ENCODE measurements at regions not wholly inside any gene's neighbourhood (a gene's known extent, or its start where the extent isn't known, plus 50 kb on each side); places are given as distances from the start of the nearest gene placed in this dataset.

- no peaks in the 10 kb centered on the region for H3K9me3 ChIP-seq (ENCODE audit: insufficient read depth, low read depth, low read length)
- peaks cover 18% of the 10 kb centered on the region for H3K4me1 ChIP-seq (ENCODE audit: insufficient read depth, low read length)
- no peaks in the 10 kb centered on the region for H3K27me3 ChIP-seq (ENCODE audit: insufficient read depth, low read length)
- H3K4me3 ChIP-seq (ENCODE audit: insufficient read depth, low read depth, low read length), result no peak overlapping the region
- H2AFZ ChIP-seq (ENCODE audit: low read depth, low read length), result peak overlapping the region; percentile 29
- no peaks in the 10 kb centered on the region for H4K20me1 ChIP-seq (ENCODE audit: insufficient read depth, low read length)
- H3K27me3 Mint-ChIP-seq (ENCODE audit: low read depth, unreplicated experiment), result no peaks in the 10 kb centered on the region
- no peak overlapping the region for H3K27ac Mint-ChIP-seq (ENCODE audit: unreplicated experiment)
- H3K36me3 Mint-ChIP-seq (ENCODE audit: low read depth, unreplicated experiment), result no peaks in the 10 kb centered on the region
- no peaks in the 10 kb centered on the region for H3K79me2 ChIP-seq (ENCODE audit: insufficient read depth, low read length)
- H3K36me3 ChIP-seq (ENCODE audit: insufficient read depth, low read length), result no peaks in the 10 kb centered on the region
- H3K4me1 Mint-ChIP-seq (ENCODE audit: low read depth, unreplicated experiment), result peaks cover 15% of the 10 kb centered on the region
- H3K4me2 ChIP-seq (ENCODE audit: low read length), result no peak overlapping the region
- no peak overlapping the region for H3K9ac ChIP-seq (ENCODE audit: low read length)
- no peak for DNase-seq (ENCODE audit: low read depth)
- no peak for TF ChIP-seq EZH2 (IDR thresholded peaks at IDR 0.05; ENCODE audit: insufficient read depth, low read length)
- TF ChIP-seq, protein P1, sequence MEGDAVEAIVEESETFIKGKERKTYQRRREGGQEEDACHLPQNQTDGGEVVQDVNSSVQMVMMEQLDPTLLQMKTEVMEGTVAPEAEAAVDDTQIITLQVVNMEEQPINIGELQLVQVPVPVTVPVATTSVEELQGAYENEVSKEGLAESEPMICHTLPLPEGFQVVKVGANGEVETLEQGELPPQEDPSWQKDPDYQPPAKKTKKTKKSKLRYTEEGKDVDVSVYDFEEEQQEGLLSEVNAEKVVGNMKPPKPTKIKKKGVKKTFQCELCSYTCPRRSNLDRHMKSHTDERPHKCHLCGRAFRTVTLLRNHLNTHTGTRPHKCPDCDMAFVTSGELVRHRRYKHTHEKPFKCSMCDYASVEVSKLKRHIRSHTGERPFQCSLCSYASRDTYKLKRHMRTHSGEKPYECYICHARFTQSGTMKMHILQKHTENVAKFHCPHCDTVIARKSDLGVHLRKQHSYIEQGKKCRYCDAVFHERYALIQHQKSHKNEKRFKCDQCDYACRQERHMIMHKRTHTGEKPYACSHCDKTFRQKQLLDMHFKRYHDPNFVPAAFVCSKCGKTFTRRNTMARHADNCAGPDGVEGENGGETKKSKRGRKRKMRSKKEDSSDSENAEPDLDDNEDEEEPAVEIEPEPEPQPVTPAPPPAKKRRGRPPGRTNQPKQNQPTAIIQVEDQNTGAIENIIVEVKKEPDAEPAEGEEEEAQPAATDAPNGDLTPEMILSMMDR (IDR thresholded peaks at IDR 0.05; ENCODE audit: insufficient read depth, low read depth, low read length), result no peak
- H3K4me3 Mint-ChIP-seq (ENCODE audit: unreplicated experiment), result no peak overlapping the region
- peak overlapping the region; percentile 31 for H3K27ac ChIP-seq (ENCODE audit: low read depth, low read length)
- FAIRE-seq, result no peak
- no peaks in the 10 kb centered on the region for H3K9me3 Mint-ChIP-seq (ENCODE audit: unreplicated experiment)
These were observed 161.5 kb upstream of the CDKN2B start for GRCh38 chr9:22170556-22170955.

- no peaks in the 10 kb centered on the region for H3K27me3 ChIP-seq (ENCODE audit: insufficient read depth, low read length)
- Mint-ChIP-seq H3K27me3 (ENCODE audit: low read depth, unreplicated experiment) (no peaks in the 10 kb centered on the region), H3K4me3 (ENCODE audit: unreplicated experiment) (no peak overlapping the region), H3K9me3 (ENCODE audit: unreplicated experiment) (no peaks in the 10 kb centered on the region), H3K36me3 (ENCODE audit: low read depth, unreplicated experiment) (no peaks in the 10 kb centered on the region), H3K4me1 (ENCODE audit: low read depth, unreplicated experiment) (peaks cover 11% of the 10 kb centered on the region), H3K27ac (ENCODE audit: unreplicated experiment) (no peak overlapping the region)
- H3K27ac ChIP-seq (ENCODE audit: low read depth, low read length), result peak overlapping the region; percentile 31
- H3K4me1 ChIP-seq (ENCODE audit: insufficient read depth, low read length), result peaks cover 18% of the 10 kb centered on the region
- H3K9ac ChIP-seq (ENCODE audit: low read length), result no peak overlapping the region
- H3K4me2 ChIP-seq (ENCODE audit: low read length), result no peak overlapping the region
- no peak for TF ChIP-seq EZH2 (IDR thresholded peaks at IDR 0.05; ENCODE audit: insufficient read depth, low read length)
- TF ChIP-seq, protein P1 (IDR thresholded peaks at IDR 0.05; ENCODE audit: insufficient read depth, low read depth, low read length), result no peak
- no peaks in the 10 kb centered on the region for H4K20me1 ChIP-seq (ENCODE audit: insufficient read depth, low read length)
- peak; percentile 34 for FAIRE-seq
- H3K36me3 ChIP-seq (ENCODE audit: insufficient read depth, low read length), result no peaks in the 10 kb centered on the region
- H2AFZ ChIP-seq (ENCODE audit: low read depth, low read length), result peak overlapping the region; percentile 29
- no peaks in the 10 kb centered on the region for H3K9me3 ChIP-seq (ENCODE audit: insufficient read depth, low read depth, low read length)
- no peak for DNase-seq (ENCODE audit: low read depth)
- H3K79me2 ChIP-seq (ENCODE audit: insufficient read depth, low read length), result no peaks in the 10 kb centered on the region
- no peak overlapping the region for H3K4me3 ChIP-seq (ENCODE audit: insufficient read depth, low read depth, low read length)
These were observed 162.0 kb upstream of the CDKN2B start for GRCh38 chr9:22170990-22171670.

DNA sequence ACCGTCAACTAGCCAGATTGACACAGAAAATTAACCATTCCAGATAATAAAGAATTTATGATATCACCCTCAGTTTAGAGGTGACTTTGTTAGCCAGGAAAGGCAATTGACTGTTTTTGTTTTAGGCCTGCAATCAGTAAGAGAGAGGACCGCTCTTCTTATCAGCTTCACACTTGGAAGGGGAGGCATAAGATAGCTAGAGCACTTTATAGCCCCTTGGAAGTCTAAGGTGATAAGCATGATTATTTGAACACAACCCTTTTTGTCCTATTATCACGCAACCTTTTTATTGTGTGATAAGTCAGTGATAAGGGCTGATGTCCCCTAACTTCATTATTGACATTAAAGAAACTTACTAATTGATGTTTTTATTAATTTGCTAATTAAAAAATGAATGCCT lies 162.6 kb upstream of the CDKN2B start:
- Mint-ChIP-seq H3K27me3 (ENCODE audit: low read depth, unreplicated experiment) (no peaks in the 10 kb centered on the region), H3K36me3 (ENCODE audit: low read depth, unreplicated experiment) (no peaks in the 10 kb centered on the region), H3K4me3 (ENCODE audit: unreplicated experiment) (no peak overlapping the region), H3K27ac (ENCODE audit: unreplicated experiment) (no peak overlapping the region), H3K4me1 (ENCODE audit: low read depth, unreplicated experiment) (peaks cover 11% of the 10 kb centered on the region), H3K9me3 (ENCODE audit: unreplicated experiment) (no peaks in the 10 kb centered on the region)
- TF ChIP-seq EZH2 (IDR thresholded peaks at IDR 0.05; ENCODE audit: insufficient read depth, low read length), result no peak
- TF ChIP-seq, protein P1 (IDR thresholded peaks at IDR 0.05; ENCODE audit: insufficient read depth, low read depth, low read length), result no peak
- Histone ChIP-seq H3K9ac (ENCODE audit: low read length) (no peak overlapping the region), H3K4me2 (ENCODE audit: low read length) (no peak overlapping the region), H3K27me3 (ENCODE audit: insufficient read depth, low read length) (no peaks in the 10 kb centered on the region), H3K79me2 (ENCODE audit: insufficient read depth, low read length) (no peaks in the 10 kb centered on the region), H2AFZ (ENCODE audit: low read depth, low read length) (no peak overlapping the region), H3K4me1 (ENCODE audit: insufficient read depth, low read length) (peaks cover 18% of the 10 kb centered on the region), H4K20me1 (ENCODE audit: insufficient read depth, low read length) (no peaks in the 10 kb centered on the region), H3K4me3 (ENCODE audit: insufficient read depth, low read depth, low read length) (no peak overlapping the region), H3K27ac (ENCODE audit: low read depth, low read length) (no peak overlapping the region), H3K36me3 (ENCODE audit: insufficient read depth, low read length) (no peaks in the 10 kb centered on the region), H3K9me3 (ENCODE audit: insufficient read depth, low read depth, low read length) (no peaks in the 10 kb centered on the region)
- no peak for DNase-seq (ENCODE audit: low read depth)
- no peak for FAIRE-seq

All from astrocyte (in vitro differentiated cells and primary cell).